ENCODE measurements at regions not wholly inside any gene's neighbourhood (a gene's known extent, or its start where the extent isn't known, plus 50 kb on each side); places are given as distances from the start of the nearest gene placed in this dataset.

DNA sequence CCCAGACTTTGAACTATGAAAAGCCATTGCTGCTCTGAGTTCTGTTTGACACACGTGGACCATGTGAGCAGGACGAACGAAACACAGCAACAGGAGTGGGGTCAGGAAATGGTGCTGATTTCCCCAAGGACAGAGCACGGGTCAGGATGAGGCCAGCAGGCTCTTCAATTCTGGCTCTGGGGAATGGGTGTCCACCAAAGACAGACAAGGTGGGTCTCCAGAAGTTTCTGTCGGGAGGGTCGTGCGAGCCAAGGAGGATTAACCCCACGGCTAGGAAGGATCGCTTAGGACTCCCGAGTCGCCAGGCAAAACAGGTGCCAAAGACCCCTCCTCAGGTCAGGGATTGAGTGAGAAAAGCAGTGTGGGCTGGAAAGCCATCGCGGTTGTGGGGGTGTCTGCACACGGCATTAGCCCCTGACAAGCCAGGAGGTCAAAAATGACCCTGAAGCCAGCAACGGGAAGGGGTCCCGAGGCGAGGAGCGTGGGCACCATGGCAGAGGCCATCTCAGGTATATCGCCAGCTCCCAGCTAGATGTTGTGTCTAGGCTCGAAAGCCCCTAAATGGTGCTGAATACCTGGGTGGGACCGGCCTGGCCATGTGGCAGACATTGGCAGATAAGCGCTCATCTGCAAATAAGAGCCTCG is 213.9 kb upstream of the SALL3 start:
- TF ChIP-seq CTCF (IDR thresholded peaks at IDR 0.05) (no peak), POLR2A (IDR thresholded peaks at IDR 0.05) (no peak)
